OCI-M1 (cell line): ENCODE measurements at regions not wholly inside any gene's neighbourhood (a gene's known extent, or its start where the extent isn't known, plus 50 kb on each side); places are given as distances from the start of the nearest gene placed in this dataset.

Experiments
- DNase-seq: peaks from one replicate; lab custom pipeline; 2025; lab: John Stamatoyannopoulos, UW

DNA sequence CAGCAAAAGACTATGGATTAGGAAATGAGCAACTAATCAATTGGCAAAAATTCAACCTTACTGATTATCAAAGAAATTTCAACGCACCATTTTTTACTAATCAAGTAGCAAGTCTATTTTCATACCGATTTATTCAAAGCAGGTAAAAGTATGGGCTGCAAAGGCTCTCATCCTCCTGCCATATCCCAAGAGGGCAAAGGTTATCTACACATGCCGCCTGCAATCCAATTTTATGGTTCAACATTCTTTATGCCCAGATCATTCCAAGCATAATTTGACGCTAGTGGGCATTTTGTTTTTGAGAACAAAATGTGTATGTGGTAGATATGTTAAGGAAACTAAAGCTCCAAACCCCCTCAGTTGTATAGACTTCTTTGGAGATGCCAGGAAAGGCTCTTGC is 270.6 kb downstream of the MAF start:
- DNase-seq: no peak

DNA sequence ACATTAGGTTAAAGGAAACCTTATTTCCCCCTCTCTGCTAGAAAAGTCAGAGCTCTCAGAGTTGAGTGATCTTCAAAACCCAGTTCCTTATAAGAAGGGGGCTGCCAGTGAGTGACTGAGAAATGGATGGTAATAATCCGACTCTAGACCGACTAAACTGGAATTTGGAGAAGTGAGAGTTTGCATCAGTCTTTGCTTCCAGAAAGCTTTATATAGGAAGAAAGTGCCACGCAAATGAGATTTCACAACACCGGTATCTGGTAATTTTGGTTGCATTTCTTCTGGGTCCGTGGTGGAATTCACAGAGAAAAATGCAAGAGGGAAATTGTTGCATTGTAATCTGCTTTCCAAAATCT is 271.4 kb downstream of the MAF start:
- no peak for DNase-seq

DNA sequence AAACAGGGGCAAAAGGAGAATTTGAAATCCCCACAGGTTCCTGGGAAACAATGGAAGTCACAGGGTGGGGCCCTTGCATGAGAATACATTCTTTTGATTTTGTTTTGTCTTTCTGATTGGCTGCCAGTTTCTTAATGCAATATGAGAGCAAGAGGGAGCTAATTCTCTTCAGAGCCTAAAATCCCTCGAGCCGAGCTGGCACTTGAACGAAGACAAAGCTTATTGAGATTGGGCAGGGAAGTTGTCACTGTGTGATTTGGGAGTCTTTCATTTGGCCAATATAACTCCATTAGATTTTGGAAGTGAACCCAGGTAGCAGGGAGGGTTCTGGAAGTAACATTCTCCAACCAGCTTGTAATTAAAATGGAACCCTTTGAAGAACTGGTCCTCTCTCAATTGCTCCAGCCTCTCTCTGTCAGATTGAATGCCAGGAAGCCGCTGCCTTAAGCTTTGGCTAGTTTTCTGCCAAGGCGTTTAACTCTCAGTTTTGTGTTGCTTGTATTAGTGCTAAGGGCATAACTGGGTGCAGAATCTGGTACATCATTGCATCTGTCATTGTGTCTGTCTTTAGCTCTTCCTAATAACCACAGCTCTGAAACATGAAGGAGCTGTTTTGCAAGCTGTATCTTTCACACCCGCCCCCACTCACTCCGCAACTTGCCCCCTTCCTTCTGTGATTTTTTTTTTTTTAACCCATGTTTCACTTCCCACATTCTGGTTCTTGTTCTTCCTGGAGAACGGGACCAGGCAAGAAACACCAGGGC is 272.0 kb downstream of the MAF start:
- DNase-seq: no peak

DNA sequence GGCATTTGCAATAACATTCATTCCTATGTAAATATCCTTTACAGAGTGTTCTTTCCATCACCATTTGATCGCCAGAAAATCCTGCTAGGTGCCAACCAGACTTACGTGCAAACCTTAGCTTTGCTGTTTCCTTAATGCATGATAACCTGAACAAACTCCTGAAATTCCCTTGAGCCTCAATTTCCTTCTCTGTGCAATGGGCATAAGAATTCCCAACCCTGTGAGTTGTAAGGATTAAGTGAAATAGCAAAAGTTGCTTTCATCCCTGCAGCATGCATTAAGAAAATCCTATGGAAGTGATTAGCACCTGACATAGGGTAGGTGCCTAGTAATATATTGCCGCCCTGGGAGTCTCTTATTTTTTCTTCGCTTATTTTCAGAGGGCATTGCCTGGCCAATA is 272.7 kb downstream of the MAF start:
- DNase-seq: no peak

DNA sequence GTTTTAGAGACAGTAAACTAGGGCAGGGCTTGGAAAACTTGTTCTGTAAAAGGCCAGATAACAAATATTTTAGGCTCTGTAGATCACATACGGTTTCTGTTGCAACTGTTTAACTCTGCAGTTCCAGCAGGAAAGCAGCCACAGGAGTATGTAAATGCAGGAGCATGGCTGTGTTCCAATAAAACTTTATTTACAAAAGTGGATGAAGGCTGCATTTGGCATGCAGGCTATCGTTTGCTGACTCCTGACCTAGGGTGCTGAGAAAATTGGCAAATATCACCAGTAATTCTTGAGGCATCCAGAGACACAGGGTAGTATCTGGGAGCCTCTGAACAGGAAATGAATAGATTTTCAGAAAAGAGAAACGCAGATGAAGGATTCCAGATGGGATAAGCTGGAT is 274.0 kb downstream of the MAF start:
- DNase-seq: no peak

DNA sequence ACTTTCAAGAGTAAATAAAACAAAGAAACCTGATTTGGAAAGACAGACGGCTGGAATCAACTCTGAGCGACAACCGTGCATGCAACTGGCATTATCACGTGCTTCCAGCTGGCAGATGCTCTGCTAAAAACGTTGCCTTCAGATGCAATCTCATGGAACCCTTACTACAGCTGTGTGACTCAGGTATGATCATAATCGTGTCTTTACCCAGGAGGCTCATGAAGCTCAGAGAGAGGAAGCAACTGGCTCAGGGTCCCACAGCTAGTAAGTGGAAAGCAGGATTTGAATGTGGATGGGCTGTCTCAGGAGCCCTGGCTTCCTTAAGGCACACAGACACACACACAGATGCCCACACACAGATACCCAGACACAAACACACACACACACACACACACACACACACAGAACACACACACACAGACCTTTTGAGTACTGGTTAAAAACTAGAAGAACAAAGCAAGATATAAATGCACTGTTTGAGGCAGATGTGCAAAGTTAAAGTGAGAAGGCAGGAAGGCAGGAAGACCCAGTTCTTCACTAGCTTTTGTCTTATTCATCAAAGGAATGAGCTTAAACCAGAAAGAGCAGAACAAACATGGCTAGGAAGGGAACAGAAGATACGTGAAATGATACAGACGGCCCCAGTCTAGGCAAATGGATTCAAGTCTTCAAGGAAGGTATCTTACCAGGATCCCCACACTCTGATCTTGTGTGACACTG is 275.2 kb downstream of the MAF start:
- DNase-seq: no peak

DNA sequence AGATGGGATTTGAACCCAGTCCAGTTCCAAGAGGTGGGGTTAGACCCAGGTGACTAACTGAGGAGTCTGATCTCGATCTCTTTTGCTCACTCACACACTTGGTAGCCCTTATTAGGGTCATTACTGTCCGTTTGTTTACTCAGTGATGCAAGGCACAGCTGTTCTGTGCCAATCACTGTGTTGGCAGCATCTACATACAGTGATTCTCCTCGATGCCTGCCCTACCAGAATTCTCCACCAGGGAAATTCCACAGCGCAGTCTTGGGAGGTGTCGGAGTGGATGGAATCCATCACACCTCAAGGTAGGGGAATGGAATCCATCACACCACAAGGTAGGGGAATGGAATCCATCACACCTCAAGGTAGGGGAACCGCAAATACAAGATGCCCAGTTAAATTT is 279.6 kb downstream of the MAF start:
- no peak for DNase-seq

DNA sequence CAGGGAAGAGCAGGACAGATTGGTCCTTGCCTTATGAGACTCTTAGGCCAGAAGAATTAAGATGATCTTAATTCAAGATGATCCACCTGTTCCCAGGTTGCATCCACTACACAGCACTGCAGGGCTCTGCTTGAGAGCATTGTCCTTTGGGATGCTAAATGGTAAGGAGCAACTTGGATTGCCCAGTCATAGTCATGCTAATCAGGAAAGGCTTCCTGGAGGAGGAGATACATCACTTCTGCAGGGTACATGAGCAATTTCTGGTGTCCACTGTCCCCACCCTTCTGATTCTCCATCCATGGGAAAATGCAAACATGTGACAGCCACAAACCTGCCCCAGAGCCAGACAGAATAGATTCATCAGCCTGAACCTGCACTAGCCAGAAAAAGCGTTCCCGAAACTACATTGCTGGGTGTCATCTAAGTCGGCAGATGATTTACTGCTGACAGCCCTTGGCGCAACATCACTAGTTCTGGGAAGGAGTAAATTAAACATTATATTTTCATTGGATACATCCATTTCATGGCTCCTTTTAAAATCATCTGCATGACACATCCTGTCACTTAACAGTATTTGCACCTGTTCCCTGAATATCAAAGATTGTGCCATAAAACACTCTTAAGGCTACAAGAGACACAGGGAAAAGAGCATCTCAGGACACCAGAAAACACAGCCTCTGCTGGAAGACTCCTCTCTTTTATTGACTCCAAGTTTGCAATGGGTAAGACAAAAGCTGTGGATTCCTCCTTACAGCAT is 282.2 kb downstream of the MAF start:
- DNase-seq: no peak

DNA sequence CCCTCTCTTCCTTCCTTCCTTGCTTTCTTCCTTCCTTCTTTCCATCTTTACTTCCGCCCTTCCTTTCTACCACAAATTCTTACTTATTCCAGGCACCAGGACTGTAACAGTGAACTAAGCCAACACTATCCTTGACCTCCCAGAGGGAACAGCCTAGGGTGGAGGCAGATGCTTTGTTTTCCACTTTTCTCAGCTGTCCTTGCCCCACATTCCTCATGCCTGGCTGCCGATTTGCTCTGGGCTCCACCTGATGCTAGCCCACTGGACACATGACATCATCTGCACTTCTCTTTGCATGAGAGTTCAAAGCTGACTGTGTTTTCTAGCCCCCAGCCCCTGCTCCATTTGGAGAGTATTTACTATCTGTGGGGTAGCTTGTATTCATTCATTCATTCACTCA is 283.0 kb downstream of the MAF start:
- DNase-seq: no peak

DNA sequence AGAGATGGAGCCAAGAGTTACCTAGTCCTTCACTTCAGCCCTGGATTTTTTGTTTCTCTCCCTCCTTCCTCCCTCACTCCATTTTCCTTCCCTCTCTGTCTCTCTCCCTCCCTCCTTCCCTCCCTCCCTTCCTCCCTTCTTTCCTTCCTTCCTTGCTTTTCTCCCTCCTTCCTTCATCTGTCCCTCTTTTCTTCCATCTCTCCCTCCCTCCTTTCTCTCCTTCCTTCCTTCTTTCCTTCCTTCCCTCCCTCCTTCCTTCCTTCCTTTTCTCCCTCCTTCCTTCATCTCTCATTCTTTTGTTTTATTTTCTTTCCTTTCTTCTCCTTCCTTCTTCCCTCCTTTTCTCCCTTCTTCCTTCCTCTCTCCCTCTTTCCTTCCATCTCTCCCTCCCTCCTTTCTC is 283.5 kb downstream of the MAF start:
- no peak for DNase-seq

DNA sequence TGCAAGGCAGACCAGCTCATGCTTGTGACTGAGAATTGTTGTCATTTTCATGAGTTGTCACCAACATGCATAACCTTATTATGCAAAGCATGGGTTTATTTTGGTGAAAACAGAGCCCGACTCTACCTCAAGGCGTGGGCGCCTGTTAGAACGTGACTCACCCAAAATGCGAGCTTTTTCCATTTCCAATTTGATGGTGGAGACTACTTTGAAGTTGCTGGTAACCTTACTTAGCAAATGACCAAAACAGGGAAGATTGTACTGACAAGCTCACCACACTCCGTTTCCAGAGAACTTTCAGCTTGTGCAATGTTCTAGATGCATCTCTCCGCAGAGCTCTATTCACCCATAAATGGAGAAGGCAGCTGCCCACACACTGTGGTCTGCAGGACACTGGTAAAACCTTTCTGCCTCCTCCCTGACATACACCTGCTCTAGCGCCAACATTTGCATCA is 284.5 kb downstream of the MAF start:
- DNase-seq: no peak

DNA sequence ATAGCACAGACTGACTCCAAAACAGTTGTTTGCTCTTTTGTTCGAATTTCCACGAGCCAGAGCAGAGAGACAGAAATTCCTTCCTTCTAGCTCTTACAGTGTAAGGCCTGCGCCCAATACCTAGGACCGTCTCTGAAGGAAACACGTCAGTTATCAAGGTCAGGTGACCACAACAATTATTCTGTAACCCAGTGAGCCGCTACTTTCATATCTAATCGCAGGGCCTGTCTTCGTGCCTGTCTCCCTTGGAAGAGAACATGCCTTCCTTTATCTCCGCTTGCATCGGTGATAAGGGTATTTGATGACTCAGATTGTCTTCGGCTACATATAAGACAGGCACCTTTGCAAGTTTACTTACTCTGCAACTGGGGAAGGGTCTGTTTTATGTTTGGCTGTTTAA is 288.0 kb downstream of the MAF start:
- DNase-seq: no peak

DNA sequence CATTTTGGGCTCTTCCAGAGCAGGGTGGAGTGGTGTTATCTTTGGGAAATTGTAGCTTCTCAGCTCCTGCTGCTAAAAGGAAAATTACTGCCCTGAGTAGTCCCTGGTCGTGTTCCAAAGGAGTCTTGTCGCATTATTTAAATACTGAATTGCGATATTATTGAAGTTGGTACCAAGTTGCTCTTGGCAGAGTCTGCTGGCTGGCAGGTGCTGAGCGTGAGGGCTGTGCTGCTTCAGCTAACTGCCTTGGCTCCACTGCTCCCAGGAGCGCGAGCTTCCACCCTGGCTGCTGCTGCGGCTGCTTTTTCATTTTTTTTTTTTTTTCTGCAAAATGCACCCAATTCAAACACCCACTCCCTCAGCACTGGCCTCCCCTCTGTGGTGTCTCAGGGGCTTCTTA is 289.8 kb downstream of the MAF start:
- DNase-seq: no peak

DNA sequence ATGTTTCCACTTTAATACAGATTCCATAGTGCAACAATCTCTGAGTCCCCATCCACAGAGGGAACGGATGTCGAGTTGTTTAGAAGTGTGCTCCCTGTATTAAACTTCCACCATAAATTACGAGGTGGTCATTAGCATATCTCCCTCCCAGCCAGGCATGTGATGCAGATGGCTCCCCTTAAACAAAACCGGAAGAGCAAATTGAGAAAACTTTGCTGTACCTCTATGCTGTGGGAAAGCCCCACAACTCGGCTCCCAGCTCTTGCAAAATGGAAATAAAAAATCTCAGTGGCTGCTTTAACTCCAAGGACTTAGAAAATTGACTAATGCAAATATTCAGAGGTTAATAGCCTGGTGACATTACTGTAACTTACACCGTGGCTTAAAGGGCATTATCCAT is 290.9 kb downstream of the MAF start:
- no peak for DNase-seq

DNA sequence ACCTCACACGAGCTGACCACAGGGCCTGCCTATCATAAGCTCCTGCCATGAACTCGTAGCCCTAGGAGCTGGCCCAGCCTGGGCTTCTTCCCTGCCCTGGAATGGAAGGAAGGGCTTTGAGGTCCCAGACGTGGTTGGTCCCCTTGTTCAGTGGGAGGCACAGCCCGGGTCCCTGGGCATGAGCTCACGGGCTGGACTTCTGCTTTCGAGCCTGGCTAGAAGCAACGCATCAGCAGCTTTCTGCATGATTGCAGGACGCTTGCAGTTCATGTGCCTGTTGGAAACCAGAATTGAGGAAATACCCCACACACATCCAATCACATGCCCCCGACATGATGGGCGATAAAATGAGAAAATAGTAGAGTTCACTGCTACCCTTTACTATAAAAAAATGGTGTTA is 293.3 kb downstream of the MAF start:
- DNase-seq: no peak

DNA sequence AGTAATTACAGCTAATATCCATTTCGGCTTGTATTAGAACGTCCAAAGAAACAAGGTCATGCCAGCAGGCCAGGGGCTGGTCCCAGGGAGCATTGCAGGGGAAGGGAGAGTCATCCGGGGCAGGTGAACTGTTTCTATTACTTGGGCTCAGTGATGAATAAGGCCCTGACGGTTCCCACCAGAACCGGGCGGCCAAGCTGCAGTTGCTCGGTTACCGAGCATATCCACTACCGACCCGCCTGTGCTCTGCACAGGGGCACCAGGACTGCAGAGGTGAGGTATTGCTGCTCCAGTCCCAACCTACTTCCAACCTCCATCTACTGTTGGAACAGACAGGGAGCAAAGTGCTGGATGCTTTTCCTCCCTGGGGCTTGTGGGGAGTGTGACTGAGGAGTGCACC is 295.5 kb downstream of the MAF start:
- no peak for DNase-seq

DNA sequence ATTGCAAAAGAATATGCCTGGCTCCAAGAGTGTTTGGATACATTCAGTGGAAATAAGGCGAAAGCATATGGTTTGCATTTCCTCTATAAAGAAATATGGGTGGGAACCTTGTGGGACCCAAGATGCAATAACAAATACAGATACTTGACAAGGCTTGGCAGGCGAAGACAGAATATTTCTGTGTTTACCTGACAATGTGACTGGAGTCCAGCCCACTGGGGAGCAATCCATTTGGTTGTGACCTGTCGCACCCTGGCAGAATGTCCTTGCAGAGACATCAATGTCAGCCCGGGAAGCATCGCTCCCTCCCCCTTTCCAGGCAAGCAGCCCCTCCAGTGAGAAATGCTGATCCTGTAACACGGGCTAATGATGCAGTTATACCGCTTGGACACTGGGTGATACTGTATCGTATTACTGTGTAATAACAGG is 296.6 kb downstream of the MAF start:
- DNase-seq: no peak

DNA sequence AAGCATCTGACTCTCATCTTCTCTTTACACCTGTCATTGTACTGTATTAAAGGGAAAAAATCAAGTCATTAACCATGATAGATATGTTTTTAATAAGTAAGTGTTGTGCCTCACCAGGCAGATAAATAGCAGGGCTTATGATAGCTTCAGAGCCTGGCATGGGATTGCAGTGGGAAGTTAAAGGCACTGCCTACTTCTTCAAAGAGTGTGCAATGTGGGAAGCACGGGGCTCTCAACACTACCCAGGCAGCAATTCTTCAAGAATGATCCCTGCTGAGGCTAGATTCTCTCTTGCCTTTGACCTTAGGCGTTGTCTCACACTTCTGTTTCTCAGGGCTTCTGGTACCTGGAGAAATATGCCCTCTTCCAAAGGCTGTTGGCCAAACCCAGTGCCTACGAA is 297.3 kb downstream of the MAF start:
- no peak for DNase-seq

DNA sequence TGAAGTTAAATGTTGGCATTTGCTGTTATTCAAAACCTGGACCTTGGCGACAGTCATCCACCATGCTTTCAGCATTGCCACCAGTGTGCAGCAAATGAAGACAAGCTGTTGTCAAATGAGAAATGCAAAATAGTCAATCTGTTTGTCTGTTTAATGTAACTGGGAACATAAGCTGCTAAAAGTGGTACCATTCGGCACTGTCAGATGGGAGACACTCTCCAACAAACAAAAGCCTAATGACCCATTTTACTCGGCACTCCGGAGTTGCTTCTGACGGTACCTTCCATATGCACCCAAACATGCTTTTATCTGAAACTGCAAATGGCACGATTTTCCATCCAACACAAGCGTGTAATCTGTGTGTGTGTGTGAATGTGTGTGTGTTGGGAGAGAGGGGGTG is 297.8 kb downstream of the MAF start:
- DNase-seq: no peak

DNA sequence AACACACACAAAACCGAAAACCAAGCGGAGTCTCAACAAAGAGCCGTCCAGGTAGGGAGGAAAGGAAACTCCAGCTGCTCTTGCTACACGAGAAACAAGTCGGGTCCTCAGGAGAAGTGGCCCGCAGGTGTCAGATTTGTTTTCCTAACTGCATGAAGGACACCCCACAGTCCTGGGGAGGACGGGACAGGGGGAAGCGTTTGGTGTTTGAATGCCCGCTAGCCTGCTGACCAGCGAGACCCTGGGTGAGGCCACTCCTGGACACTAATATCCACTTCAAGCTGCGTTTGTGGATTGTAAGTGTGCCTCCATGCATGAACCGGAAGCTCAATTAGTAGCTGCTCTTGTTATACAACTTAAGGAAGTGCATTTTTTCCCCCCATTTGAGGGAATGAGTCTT is 299.5 kb downstream of the MAF start:
- no peak for DNase-seq

DNA sequence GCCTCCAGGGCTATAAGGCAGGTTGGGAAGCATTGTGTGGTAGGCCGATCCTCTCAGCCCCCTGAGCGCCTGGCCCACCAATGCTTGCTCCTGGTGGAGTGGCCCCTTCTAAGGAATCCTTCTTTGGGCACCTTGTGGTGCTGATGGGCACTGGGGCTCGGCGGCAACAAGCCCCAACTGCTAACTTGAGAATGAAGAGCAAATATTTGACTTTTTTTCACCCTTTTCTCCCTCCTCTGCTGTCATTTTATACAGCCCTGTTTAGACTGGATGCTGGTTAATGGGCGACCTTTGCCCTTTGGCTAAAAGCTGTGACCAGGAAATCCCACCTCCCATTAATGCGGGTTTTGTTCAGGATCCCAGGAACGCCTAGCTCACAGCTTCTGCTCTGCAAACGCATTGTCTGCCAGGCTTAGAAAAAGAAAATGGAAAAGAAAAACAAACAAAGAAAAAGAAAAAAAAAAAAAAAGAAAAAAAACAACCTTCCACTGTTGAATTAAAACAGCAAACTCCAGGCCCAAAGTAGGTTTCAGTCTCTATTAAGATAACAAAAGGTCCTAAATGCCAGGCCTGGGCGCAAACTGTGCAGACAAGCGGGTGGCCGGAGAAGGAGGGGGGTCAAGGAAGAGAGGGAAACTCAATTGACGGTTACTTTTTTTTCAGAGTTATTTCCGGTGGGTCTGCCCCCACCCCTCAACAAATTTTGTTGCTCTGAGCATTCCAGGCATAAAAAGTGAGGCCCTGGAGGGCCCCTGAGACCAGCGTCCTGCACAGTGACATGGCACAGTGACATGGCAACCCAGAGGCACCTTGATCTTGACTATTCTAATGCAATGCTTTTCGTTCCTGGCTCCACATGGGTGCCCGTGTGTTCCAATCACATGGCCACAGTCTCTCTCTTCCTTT is 301.4 kb downstream of the MAF start:
- DNase-seq: no peak

DNA sequence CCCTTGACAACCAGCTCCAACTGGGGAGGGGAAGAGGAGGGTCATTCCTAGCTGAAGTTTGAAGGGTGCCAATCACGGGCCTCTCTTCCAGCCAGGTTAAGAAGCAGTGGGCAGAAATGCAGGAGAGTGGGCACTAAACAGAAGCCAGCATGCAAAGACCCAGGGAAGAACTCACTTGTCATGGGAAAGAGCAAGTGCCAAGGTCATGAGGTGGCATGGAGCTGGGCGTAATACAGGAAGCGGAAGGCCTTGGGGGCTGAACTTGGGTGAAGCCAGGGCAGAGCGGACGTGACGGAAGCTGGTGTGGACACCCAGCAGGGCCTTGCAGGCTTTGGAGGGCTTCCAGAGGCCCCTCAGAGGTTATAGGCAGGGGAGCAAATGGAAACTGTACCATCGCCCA is 302.1 kb downstream of the MAF start:
- DNase-seq: no peak
